GM18873 (cell line): ENCODE measurements at regions not wholly inside any gene's neighbourhood (a gene's known extent, or its start where the extent isn't known, plus 50 kb on each side); places are given as distances from the start of the nearest gene placed in this dataset.

ENCODE experiments used
- ATAC-seq: cut with Tn5 transposase; IDR thresholded peaks from one replicate; pipeline ENCODE4 v1.9.1; 2021; ENCODE audit warnings: mild to moderate bottlenecking, moderate library complexity, moderate number of reproducible peaks; ENCODE audit not compliant: unreplicated experiment, low FRiP score

GRCh38 chr4:107122736-107123135, 86.6 kb upstream of the DKK2 start:
- ATAC-seq: no peak

DNA sequence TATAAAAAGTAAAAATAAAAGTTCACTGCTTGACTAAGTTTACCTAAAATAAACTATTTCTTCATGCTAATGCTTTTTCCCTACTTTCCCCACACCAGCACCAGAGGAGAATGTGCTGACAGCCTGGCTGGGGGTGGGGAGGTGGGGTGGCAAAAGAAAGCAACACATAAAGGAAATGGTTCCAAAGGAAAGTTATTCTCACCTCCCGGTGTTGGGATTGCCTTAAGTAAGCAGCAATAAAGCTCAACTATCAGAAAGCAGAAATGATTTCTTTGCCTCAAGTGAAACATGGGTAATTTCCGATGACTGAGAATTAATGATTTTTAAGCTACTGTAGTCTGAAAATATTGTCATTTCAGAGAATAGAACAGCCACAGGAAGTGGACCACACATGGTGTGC, 84.5 kb upstream of the DKK2 start:
- ATAC-seq: no peak

- no peak for ATAC-seq
These were observed 81.6 kb upstream of the DKK2 start for GRCh38 chr4:107117726-107118125.

DNA sequence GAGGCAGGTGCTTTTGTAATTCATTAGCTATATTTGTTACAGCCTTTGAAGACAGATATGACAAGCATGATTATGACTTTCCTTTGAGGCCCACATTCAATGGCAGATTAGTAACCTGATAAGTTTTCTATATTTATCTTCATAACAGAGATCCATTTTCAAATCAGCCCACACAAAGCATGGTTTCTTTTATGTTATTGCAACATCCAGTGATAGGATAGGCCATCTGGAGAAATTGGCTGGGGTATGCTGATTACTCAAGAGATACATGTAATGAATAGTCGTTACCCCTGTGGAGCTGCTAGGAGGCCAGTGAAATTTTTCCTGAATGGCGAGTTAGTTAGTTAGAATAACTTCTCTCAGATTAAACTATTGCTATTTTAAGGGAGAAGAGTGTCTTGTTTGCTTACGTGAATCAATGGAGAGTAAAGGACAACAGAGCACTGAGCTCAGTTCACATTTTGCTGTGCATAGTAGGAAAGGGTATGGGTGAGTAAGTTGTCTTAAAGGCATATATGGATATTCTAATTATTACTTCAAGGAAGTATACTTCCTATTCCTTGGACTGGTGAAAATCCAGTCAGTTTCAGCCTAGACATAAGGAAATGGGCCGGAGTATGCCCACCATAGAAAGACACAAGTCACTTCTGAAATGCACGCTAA, 79.2 kb upstream of the DKK2 start:
- no peak for ATAC-seq

GRCh38 chr4:107114059-107114458, 77.9 kb upstream of the DKK2 start:
- ATAC-seq: no peak

GRCh38 chr4:107098401-107098800, 62.3 kb upstream of the DKK2 start:
- ATAC-seq: no peak

DNA sequence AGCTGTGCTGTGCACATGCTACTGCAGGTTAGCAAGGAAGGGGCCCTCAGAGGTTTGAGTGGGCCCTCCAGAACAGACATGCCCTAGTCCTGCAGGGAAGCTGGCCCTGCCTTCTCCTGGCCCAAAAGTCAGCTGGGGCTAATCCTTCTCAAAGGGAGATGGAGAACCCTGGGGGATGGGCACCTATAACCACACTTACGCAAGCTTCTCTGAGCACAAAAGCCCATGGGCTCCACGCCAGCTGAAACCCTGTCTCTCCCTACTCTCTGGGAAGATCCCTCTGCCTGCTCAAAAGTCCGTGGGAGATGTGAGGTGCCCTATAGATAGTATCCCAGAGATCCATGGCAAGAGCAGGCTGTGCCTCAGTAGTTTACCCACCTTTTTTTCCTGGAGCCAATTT, 58.9 kb upstream of the DKK2 start:
- no peak for ATAC-seq

- no peak for ATAC-seq
These were observed 58.2 kb upstream of the DKK2 start for GRCh38 chr4:107094332-107094731.
